BE2C (cell line): ENCODE measurements at regions not wholly inside any gene's neighbourhood (a gene's known extent, or its start where the extent isn't known, plus 50 kb on each side); places are given as distances from the start of the nearest gene placed in this dataset.
"Not testable (repeated sequence)": the region's sequence is repeated elsewhere in the genome, so short reads cannot be mapped to it uniquely, and the experiment has no call there.

Source experiments
- DNase-seq: peaks from one replicate; pipeline ENCODE4 v3.0.0-alpha.2; 2020
- H3K27me3 ChIP-seq: fragments of 250-450 bp; sonication (Bioruptor Pico); 2 replicates; pipeline ENCODE4 v1.5.1; 2020; ENCODE audit warnings: mild to moderate bottlenecking
- H3K36me3 ChIP-seq: fragments of 250-450 bp; sonication (Bioruptor Pico); 2 replicates; pipeline ENCODE4 v1.5.1; 2020; ENCODE audit warnings: mild to moderate bottlenecking
- H3K4me1 ChIP-seq: fragments of 250-450 bp; sonication (Bioruptor Pico); 2 replicates; pipeline ENCODE4 v1.5.1; 2020
- H3K4me3 ChIP-seq: 2 replicates; pipeline ENCODE4 v1.5.1; 2011; ENCODE audit warnings: low read depth, low read length
- H3K9me3 ChIP-seq: fragments of 250-450 bp; sonication (Bioruptor Pico); 2 replicates; pipeline ENCODE4 v1.5.1; 2020
- TF ChIP-seq, protein P1 (sequence below): IDR thresholded peaks from 2 replicates; pipeline ENCODE4 v1.5.1; 2012; ENCODE audit warnings: mild to moderate bottlenecking, low read depth, low read length

DNA sequence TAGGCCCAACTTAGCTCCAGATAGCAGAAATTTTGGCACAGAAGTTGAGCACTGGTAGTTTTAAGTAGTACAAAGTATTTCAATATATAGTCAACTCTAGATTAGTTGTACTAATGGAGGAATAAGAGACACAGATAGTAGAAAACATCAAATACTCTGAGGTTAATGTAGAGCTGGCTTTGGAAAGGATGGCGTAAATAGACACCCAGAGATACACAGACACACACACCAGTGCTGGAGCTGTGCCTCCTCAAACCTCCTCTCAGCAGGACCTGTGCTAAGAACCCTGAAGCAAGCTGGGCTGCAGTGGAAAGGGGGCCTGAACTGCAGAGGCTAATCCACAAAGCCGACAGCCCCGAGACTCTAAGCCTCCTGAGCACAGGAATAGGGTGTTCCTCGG lies 67.0 kb upstream of the EDEM3 start:
- Histone ChIP-seq H3K4me1 (no peaks in the 10 kb centered on the region), H3K27me3 (no peaks in the 10 kb centered on the region), H3K9me3 (no peaks in the 10 kb centered on the region), H3K36me3 (no peaks in the 10 kb centered on the region), H3K4me3 (no peak overlapping the region)
- DNase-seq: no peak
- TF ChIP-seq, protein P1, sequence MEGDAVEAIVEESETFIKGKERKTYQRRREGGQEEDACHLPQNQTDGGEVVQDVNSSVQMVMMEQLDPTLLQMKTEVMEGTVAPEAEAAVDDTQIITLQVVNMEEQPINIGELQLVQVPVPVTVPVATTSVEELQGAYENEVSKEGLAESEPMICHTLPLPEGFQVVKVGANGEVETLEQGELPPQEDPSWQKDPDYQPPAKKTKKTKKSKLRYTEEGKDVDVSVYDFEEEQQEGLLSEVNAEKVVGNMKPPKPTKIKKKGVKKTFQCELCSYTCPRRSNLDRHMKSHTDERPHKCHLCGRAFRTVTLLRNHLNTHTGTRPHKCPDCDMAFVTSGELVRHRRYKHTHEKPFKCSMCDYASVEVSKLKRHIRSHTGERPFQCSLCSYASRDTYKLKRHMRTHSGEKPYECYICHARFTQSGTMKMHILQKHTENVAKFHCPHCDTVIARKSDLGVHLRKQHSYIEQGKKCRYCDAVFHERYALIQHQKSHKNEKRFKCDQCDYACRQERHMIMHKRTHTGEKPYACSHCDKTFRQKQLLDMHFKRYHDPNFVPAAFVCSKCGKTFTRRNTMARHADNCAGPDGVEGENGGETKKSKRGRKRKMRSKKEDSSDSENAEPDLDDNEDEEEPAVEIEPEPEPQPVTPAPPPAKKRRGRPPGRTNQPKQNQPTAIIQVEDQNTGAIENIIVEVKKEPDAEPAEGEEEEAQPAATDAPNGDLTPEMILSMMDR: no peak

DNA sequence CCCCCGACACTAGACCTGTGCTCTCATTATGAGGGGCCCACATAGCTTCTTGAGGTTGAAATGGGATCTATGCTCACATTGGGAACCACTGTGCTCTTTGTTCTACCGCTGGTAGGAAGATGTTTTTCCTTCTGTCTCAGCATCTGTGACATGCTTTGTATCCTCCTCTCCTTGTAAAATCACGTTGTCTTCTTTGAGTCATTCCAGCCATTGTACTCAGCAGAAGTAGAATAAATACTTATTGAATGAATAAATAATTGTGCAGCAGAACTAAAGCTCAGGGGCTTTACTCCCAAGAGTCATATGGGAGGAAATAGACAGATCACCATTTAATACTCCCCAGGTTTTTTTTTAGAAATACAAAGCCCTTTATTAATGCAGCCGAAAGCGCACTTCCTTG lies 66.3 kb upstream of the EDEM3 start:
- Histone ChIP-seq H3K27me3 (no peaks in the 10 kb centered on the region), H3K4me1 (no peaks in the 10 kb centered on the region), H3K36me3 (no peaks in the 10 kb centered on the region), H3K9me3 (no peaks in the 10 kb centered on the region), H3K4me3 (no peak overlapping the region)
- TF ChIP-seq, protein P1: no peak
- no peak for DNase-seq

DNA sequence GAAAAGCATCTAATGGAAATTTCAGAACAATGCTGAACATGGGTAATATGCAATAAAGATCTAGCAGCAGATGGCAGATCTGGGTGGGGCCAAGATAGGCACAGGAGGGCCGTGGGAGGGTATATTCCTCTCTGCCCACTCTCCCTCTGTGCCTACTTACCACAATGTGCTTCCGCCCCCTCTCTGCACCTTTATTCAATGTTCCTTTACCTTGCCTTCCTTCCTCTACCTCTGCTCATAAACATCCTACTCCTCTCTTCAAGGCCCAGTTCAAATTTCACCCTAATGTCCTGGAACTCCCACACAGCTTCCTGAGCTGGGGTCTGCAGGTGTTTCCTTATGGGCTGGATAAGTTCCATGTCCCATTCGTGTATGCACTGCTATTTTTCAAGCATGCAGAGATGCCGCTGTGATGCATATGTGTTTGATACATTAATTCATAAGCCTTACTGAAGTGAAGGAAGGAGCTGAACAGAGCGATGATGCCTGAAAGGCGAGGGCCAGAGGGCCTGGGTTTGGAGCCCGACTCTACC lies 65.6 kb upstream of the EDEM3 start:
- TF ChIP-seq, protein P1: no peak
- Histone ChIP-seq H3K9me3 (no peaks in the 10 kb centered on the region), H3K4me3 (no peak overlapping the region), H3K36me3 (no peaks in the 10 kb centered on the region), H3K4me1 (no peaks in the 10 kb centered on the region), H3K27me3 (no peaks in the 10 kb centered on the region)
- DNase-seq: no peak

DNA sequence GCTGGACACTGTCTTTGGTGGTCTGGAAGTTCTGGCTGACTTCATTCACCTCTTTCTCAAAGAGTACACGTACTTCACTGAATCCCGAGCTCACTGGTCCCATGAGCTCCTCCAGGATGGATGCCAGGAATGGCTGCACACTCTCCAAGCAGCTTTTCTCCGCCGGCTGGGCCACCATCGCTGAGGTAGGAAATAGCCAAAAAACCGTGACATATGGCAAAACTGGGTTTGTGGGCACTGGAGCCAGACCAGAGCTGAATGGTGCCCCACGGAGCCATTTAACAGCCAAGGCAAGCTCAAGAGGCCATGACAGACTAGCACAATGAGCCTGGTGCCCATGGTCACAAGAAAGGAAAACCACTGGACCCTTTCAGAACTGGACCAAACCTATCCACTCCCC lies 64.0 kb upstream of the EDEM3 start:
- no peaks in the 10 kb centered on the region for H3K36me3 ChIP-seq
- TF ChIP-seq, protein P1: no peak
- no peaks in the 10 kb centered on the region for H3K9me3 ChIP-seq
- no peaks in the 10 kb centered on the region for H3K4me1 ChIP-seq
- H3K27me3 ChIP-seq: no peaks in the 10 kb centered on the region
- no peak overlapping the region for H3K4me3 ChIP-seq
- no peak for DNase-seq

DNA sequence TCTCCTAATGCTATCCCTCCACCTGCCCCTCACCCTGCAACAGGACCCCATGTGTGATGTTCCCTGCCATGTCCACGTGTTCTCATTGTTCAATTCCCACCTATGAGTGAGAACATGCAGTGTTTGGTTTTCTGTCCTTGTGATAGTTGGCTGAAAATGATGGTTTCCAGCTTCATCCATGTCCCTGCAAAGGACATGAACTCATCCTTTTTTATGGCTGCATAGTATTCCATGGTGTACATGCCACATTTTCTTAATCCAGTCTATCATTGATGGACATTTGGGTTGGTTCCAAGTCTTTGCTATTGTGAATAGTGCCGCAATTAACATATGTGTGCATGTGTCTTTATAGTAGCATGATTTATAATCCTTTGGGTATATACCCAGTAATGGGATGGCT lies 62.3 kb upstream of the EDEM3 start:
- H3K4me3 ChIP-seq, H3K9me3 ChIP-seq: not testable (repeated sequence)

DNA sequence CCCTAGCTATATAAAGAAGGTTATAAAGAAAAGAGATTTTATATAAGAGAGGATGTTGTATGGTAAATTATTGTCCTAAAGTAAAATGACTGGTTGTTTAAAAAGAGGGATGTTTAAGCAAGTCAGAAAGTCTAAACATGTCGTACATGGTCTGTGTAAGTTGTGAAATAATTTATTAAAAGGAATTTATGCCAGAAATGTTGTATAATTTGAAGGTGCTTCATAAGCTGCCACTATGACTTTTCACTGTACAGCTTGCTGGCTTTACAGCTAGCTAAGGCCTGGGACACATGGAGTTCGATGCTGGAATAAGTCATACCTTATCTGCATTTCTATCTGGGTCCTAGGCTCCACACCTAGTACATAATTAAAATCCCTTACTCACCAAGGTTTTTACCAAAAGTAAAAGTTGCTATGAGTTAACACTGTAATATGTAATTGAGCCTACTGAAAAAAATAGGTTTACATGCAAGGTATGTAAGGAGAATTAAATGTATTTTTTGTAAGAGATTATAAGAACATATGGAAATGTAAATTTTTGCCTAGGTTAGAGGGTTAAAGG lies 59.0 kb upstream of the EDEM3 start:
- no peak for DNase-seq
- Histone ChIP-seq H3K36me3 (no peaks in the 10 kb centered on the region), H3K9me3 (no peaks in the 10 kb centered on the region), H3K4me3 (no peak overlapping the region), H3K4me1 (no peaks in the 10 kb centered on the region), H3K27me3 (no peaks in the 10 kb centered on the region)
- TF ChIP-seq, protein P1: no peak

More for the DNA sequence above, 62.3 kb upstream of the EDEM3 start:
- H3K4me1 ChIP-seq, H3K36me3 ChIP-seq, DNase-seq, H3K27me3 ChIP-seq: not testable (repeated sequence)
